A673 (cell line): ENCODE measurements at regions not wholly inside any gene's neighbourhood (a gene's known extent, or its start where the extent isn't known, plus 50 kb on each side); places are given as distances from the start of the nearest gene placed in this dataset.
"Not testable (repeated sequence)": the region's sequence is repeated elsewhere in the genome, so short reads cannot be mapped to it uniquely, and the experiment has no call there.

Experiments
- EZH2 ChIP-seq: fragments of 200-600 bp; sonication (generic); IDR thresholded peaks from 2 replicates; pipeline ENCODE4 v1.6.1; 2017; ENCODE audit warnings: borderline replicate concordance, low read depth, mild to moderate bottlenecking, mixed read lengths, antibody characterized with exemption, low read length; ENCODE audit not compliant: poor library complexity, severe bottlenecking
- TF ChIP-seq, protein P1 (sequence below): fragments of 300-800, 200-600 bp; sonication (generic); conservative IDR thresholded peaks from 2 replicates; pipeline ENCODE4 v1.5.1; 2017; ENCODE audit warnings: low read depth, mild to moderate bottlenecking, antibody characterized with exemption, low read length, moderate library complexity, mixed read lengths

DNA sequence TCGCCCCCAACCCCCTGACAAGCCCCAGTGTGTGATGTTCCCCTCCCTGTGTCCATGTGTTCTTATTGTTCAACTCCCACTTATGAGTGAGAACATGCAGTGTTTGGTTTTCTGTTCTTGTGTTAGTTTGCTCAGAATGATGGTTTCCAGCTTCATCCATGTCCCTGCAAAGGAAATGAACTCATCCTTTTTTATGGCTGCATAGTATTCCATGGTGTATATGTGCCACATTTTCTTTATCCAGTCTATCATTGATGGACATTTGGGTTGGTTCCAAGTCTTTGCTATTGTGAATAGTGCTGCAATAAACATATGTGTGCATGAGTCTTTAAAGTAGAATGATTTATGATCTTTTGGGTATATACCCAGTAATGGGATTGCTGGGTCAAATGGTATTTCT lies 107.5 kb downstream of the UTP18 start:
- TF ChIP-seq, protein P1, sequence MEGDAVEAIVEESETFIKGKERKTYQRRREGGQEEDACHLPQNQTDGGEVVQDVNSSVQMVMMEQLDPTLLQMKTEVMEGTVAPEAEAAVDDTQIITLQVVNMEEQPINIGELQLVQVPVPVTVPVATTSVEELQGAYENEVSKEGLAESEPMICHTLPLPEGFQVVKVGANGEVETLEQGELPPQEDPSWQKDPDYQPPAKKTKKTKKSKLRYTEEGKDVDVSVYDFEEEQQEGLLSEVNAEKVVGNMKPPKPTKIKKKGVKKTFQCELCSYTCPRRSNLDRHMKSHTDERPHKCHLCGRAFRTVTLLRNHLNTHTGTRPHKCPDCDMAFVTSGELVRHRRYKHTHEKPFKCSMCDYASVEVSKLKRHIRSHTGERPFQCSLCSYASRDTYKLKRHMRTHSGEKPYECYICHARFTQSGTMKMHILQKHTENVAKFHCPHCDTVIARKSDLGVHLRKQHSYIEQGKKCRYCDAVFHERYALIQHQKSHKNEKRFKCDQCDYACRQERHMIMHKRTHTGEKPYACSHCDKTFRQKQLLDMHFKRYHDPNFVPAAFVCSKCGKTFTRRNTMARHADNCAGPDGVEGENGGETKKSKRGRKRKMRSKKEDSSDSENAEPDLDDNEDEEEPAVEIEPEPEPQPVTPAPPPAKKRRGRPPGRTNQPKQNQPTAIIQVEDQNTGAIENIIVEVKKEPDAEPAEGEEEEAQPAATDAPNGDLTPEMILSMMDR: not testable (repeated sequence)
- not testable (repeated sequence) for TF ChIP-seq EZH2
